Type B pancreatic cell (in vitro differentiated cells): ENCODE measurements at regions not wholly inside any gene's neighbourhood (a gene's known extent, or its start where the extent isn't known, plus 50 kb on each side); places are given as distances from the start of the nearest gene placed in this dataset.

ENCODE experiments used
- DNase-seq: peaks from one replicate; pipeline ENCODE4 v3.0.0; 2021; ENCODE audit warnings: mixed read lengths; ENCODE audit not compliant: unreplicated experiment; ENCODE audit errors: extremely low spot score
- H3K27ac Mint-ChIP-seq: 2 replicates; pipeline ENCODE4 v1.8.0; 2021; ENCODE audit warnings: mild to moderate bottlenecking, mixed read lengths
- H3K27me3 Mint-ChIP-seq: 2 replicates; pipeline ENCODE4 v1.8.0; 2021; ENCODE audit warnings: mixed read lengths
- H3K36me3 Mint-ChIP-seq: 2 replicates; pipeline ENCODE4 v1.8.0; 2021; ENCODE audit warnings: mixed read lengths
- H3K4me1 Mint-ChIP-seq: one replicate; pipeline ENCODE4 v1.8.0; 2021; ENCODE audit warnings: mixed read lengths; ENCODE audit not compliant: unreplicated experiment
- H3K4me3 Mint-ChIP-seq: 2 replicates; pipeline ENCODE4 v1.8.0; 2021; ENCODE audit warnings: mild to moderate bottlenecking, mixed read lengths
- H3K9me3 Mint-ChIP-seq: 2 replicates; pipeline ENCODE4 v1.8.0; 2021; ENCODE audit warnings: mixed read lengths
- TF ChIP-seq, protein P1 (sequence below): fragments of 200-600 bp; sonication (generic); conservative IDR thresholded peaks from 2 replicates; pipeline ENCODE4 v1.5.0; 2021; ENCODE audit warnings: antibody characterized with exemption, mild to moderate bottlenecking

DNA sequence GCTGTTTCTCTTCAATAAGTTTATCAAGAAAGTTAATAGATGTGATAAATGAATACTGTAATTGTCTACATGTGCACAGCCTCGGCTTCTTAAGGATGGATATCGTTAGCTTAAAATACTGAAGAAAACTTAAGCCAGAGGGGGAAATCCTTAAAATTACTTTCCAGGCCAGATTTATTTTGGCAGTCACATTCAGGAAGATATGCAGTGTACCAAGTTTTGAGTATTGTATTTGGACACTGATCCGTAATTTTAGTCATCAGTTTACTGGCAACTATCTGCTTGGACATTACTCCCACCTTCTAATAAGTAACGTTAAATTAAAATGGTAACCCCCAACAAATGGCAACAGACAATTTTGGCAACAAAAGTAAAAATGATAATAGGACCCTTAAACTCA, 770.0 kb upstream of the ZEB2 start:
- no peak overlapping the region for H3K27ac Mint-ChIP-seq

GRCh38 chr2:145288650-145289496, 769.0 kb upstream of the ZEB2 start:
- no peak for DNase-seq
- no peak overlapping the region for H3K27ac Mint-ChIP-seq
- TF ChIP-seq, protein P1, sequence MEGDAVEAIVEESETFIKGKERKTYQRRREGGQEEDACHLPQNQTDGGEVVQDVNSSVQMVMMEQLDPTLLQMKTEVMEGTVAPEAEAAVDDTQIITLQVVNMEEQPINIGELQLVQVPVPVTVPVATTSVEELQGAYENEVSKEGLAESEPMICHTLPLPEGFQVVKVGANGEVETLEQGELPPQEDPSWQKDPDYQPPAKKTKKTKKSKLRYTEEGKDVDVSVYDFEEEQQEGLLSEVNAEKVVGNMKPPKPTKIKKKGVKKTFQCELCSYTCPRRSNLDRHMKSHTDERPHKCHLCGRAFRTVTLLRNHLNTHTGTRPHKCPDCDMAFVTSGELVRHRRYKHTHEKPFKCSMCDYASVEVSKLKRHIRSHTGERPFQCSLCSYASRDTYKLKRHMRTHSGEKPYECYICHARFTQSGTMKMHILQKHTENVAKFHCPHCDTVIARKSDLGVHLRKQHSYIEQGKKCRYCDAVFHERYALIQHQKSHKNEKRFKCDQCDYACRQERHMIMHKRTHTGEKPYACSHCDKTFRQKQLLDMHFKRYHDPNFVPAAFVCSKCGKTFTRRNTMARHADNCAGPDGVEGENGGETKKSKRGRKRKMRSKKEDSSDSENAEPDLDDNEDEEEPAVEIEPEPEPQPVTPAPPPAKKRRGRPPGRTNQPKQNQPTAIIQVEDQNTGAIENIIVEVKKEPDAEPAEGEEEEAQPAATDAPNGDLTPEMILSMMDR, result no peak
- peaks cover 12% of the 10 kb centered on the region for H3K4me1 Mint-ChIP-seq
- no peak overlapping the region for H3K4me3 Mint-ChIP-seq
- H3K9me3 Mint-ChIP-seq, result no peaks in the 10 kb centered on the region
- no peaks in the 10 kb centered on the region for H3K27me3 Mint-ChIP-seq
- H3K36me3 Mint-ChIP-seq, result no peaks in the 10 kb centered on the region

More for the DNA sequence above, 770.0 kb upstream of the ZEB2 start:
- H3K27me3 Mint-ChIP-seq, result no peaks in the 10 kb centered on the region
- no peaks in the 10 kb centered on the region for H3K9me3 Mint-ChIP-seq
- peaks cover 12% of the 10 kb centered on the region for H3K4me1 Mint-ChIP-seq
- H3K4me3 Mint-ChIP-seq, result no peak overlapping the region
- TF ChIP-seq, protein P1, result no peak
- DNase-seq, result no peak
- H3K36me3 Mint-ChIP-seq, result no peaks in the 10 kb centered on the region

DNA sequence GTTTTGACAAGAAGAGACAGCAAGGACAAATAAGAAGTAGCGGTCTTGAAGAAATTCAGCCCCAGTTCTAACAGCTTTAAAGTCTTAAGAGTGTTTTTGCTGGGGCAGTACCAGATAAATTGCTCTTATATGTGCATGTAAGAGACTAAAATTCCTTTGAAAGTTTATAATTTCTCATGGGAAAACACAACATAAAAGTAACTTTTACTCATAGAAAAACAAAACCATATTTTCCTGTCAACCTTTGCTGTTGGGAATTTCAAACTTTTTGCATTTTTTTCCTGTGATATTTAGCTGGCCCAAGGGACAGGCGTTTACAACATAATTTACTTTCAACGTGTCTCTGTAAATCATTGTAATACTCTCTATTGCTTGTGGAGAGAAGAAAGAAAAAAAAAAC, 767.8 kb upstream of the ZEB2 start:
- H3K9me3 Mint-ChIP-seq, result no peaks in the 10 kb centered on the region
- DNase-seq, result no peak
- no peaks in the 10 kb centered on the region for H3K27me3 Mint-ChIP-seq
- TF ChIP-seq, protein P1, result no peak
- H3K4me3 Mint-ChIP-seq, result no peak overlapping the region
- H3K27ac Mint-ChIP-seq, result no peak overlapping the region
- H3K4me1 Mint-ChIP-seq, result peaks cover 12% of the 10 kb centered on the region
- no peaks in the 10 kb centered on the region for H3K36me3 Mint-ChIP-seq

GRCh38 chr2:145286716-145287275, 766.9 kb upstream of the ZEB2 start:
- TF ChIP-seq, protein P1, result no peak
- Mint-ChIP-seq H3K27me3 (no peaks in the 10 kb centered on the region), H3K4me3 (no peak overlapping the region), H3K27ac (no peak overlapping the region), H3K36me3 (no peaks in the 10 kb centered on the region), H3K9me3 (no peaks in the 10 kb centered on the region), H3K4me1 (peaks cover 12% of the 10 kb centered on the region)
- DNase-seq, result no peak

GRCh38 chr2:145284551-145284950, 764.6 kb upstream of the ZEB2 start:
- no peaks in the 10 kb centered on the region for H3K9me3 Mint-ChIP-seq
- H3K27me3 Mint-ChIP-seq, result no peaks in the 10 kb centered on the region
- H3K4me3 Mint-ChIP-seq, result no peak overlapping the region
- no peaks in the 10 kb centered on the region for H3K36me3 Mint-ChIP-seq
- TF ChIP-seq, protein P1, result no peak
- peaks cover 12% of the 10 kb centered on the region for H3K4me1 Mint-ChIP-seq
- DNase-seq, result no peak
- H3K27ac Mint-ChIP-seq, result no peak overlapping the region
